HG03139 (cell line): ENCODE measurements at regions not wholly inside any gene's neighbourhood (a gene's known extent, or its start where the extent isn't known, plus 50 kb on each side); places are given as distances from the start of the nearest gene placed in this dataset.

Source experiments
- ATAC-seq: cut with Tn5 transposase; IDR thresholded peaks from one replicate; pipeline ENCODE4 v1.9.1; 2021; ENCODE audit not compliant: unreplicated experiment

DNA sequence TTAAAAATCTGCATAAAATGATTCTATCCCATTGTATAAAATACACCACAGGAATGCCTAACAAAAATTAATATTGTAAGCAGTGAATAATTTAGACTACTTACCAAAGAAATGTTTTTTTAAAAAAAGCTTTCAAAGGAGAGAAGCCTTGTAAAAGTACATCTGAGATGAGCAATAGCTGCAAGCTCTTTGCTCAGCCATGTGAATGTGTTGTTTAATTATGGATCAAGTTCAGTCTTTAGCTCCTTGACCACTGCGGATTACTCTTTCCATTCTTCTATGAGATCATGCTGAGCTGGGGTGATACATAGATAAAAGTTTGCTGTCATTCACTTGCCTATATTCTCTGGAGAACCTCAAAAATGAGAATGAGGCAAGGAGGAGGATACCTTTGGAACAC, 782.4 kb upstream of the ZNF608 start:
- no peak for ATAC-seq

DNA sequence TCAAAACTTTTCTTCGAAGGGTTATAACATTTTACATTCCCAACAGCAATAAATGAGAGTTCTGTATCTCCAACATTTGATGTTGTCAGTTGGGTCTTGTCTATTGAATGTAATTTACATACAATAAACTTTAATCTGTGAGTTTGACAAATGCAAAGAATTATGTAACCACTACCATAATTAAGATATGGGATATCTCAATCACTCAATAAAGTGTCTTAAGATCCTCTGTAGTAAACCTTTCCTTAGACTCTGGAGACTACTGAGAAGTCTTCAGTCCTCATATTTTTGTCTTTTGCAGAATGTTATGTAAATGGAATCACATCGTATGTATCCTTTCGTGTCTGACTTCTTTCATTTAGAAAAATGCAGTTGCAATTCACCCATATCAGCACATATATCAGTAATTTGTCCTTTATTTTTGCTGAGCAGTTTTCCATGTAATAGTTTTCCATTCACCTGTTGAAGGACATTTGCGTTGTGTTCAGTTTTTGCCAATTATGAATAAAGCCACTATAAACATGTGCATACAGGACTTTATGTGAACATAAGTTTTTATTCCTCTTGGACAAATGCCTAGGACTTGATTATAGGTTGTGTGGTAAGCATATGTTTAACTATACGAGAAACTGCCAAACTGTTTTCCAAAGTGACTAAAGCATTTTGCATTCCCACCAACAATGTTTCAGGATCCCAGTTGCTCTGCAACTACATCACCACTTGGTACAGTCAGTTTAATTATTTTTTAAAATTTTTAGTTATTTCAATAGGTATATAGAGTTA, 784.6 kb upstream of the ZNF608 start:
- ATAC-seq, result no peak

DNA sequence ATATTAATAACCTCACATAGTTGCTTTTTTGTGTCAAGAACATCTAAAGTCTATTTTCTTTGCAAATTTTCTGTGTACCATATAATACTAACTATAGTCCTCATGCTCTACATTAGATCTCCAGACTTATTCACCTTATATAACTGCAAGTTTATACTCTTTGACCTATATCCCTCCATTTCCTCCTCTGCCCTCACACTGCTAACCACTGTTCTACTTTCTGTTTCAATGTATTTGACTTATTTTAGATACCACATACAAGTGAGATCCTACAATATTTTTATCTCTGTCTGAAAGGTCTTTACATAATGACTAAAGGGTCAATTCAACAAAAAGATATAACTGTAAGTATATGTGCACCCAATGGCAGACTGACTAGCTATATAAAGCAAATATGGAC, 789.7 kb upstream of the ZNF608 start:
- ATAC-seq, result no peak

DNA sequence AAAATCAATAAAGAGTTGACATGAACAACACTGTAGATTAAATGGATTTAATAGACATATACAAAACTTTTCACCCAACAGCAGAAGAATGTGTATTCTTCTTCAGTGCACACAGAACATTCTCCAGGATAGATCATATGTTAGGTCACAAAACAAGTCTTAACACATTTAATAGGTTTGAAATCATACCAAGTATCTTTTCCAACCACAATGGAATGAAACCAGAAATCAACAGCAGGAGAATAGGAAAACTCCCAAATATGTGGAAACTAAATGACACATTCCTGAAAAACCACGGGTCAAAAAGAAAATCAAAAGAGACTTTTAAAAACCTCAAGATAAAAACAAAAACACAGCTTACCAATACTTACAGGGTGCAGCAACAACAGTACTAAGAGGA, 790.1 kb upstream of the ZNF608 start:
- ATAC-seq, result no peak

DNA sequence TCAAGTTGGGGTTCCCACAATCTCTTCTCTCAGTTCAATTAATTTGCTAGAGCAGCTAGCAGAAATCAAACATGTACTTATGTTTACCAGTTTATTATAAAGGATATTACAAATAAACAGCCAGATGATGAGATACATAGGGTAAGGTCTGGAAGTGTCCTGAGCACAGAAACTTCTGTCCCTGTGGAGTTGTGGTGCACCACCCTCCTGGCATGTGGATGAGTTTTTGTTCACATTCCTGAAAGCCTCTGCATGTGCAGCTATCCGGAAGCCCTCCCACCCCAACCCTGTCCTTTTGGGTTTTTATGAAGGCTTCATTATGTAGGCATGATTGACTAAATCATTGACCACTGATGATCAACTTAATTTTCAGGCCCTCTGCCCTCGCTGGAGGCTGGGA, 791.2 kb upstream of the ZNF608 start:
- ATAC-seq, result no peak

DNA sequence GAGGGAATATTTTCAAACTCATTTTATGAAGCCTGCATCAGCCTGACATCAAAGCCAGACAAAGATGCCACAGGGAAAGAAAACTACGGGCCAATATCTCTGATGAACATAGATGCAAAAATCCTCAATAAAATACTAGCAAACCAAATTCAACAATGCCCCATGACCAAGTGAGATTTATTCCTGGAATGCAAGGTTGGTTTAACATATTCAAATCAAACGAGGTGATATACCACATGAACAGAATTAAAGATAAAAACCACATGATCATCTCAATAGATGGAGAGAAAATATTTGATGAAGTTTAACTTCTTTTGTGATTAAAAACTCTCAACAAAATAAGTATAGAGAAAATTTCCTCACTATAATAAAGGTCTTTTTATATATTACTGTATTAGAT, 792.0 kb upstream of the ZNF608 start:
- no peak for ATAC-seq

DNA sequence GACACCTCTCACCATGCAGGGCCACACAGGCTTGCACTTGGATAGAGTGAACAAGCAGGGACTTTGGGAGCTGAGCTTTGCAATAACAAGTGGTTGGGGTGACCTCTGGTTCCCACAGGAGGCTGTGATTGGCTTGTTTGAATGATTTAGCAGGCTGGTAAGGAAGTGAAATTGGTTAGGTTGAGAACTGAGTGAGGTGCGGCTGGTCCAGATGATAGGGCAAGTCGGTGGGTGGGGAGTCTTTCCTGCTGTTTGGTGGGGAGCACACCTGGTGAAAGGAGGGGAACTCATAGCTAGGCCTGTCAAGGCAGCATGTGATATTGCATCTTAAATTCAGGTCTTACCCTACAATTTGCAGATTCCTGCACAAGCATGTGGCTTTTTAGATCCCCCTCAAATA, 794.6 kb upstream of the ZNF608 start:
- ATAC-seq, result no peak

DNA sequence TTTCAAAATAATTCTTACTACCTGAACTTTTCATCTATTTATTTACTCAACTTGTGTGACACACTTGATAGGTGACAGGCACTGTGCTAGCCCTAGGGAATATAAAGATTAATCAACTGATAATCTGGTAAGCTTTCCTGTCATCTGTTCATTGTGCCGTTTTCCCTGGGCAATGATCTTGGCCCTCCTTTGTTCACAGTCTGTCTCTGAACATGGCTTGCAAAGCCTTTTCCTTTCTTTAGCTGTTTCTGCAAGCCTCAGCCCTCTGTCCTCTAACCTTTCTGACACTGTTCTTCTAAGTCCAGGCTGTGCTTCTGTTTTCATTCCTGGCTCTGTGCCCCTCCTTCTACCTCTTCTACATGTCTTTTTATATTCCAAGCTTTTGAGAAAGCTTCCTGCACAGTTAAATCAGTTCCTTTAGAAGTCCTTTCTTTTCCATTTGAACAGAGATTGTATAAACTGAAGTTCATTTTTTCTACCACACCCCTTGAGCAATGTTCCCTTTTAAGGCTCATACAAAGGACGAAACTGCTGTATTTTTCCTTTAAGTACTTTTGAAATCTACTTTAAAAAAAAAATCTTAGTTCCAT, 803.0 kb upstream of the ZNF608 start:
- no peak for ATAC-seq

DNA sequence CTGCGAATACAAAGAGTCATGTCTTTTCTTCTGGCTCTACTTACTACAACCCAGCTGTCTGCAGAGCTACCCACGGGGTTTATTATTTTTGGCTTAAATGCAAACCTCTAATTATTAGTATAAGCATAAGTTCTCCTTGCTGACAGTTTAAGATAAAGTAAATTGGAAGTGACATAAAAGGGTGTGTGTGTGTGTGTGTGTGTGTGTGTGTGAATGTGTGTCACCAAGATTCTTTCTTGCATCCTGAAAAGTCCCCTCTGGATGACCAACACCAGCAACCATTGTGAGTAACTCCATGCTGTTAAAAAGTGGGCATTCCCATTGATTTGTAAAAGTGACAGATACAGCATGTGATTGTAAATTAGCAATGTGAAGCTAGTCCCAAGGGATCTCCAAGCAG, 803.8 kb upstream of the ZNF608 start:
- no peak for ATAC-seq

DNA sequence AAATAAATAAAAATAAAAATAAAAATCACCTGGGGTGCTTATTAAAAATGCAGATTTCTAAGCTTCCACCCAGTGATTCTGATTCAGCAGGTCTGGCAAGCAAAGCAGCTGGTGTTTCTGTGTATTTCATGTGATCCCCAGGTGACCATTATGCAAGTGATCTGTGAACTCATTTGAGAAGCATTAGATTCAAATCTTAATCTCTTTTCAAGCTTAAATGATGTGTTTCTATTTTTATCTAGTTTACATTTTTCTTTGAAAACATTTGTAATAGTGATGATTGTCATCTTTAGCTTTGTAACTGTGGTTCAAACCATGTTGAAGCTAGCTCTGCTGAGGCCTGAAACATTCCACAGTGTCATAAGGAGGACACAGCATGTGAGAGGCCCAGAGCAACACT, 804.8 kb upstream of the ZNF608 start:
- ATAC-seq, result no peak

DNA sequence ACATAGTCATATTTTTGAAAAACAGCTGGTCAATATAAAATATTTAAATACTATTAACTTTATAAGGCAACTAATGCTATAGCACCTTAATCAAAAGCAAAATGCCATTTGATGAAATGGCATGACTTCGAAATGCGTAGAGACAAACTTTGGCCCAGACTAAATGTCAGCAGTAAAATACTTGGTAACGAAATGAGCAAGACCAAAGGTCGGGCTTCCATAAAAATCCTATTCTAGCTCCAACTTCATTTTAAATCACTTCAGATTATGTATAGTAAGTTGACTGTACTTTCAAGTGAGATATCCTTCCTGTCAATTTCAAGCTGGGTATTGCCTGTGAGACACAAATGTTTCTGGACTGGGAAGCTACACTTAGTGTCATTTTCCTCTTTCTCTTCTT, 805.4 kb upstream of the ZNF608 start:
- no peak for ATAC-seq

DNA sequence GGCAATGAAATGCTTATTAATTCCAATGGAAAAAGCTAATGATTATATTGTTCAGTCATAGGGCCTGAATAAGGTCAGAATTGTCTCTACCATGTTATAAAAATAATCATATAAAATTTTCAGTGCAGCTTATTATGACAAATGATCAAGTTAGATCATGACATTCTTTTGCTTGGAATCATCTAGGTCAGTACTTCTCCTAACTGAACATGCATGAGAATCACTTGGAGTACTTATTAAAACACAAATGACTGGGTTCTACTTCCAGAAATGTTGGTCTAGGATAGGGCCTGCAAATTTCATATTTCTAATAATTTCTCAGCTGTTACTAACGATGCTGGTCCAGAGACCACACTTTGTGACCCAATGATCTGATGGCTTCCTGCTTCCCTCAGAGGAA, 806.0 kb upstream of the ZNF608 start:
- ATAC-seq, result no peak

DNA sequence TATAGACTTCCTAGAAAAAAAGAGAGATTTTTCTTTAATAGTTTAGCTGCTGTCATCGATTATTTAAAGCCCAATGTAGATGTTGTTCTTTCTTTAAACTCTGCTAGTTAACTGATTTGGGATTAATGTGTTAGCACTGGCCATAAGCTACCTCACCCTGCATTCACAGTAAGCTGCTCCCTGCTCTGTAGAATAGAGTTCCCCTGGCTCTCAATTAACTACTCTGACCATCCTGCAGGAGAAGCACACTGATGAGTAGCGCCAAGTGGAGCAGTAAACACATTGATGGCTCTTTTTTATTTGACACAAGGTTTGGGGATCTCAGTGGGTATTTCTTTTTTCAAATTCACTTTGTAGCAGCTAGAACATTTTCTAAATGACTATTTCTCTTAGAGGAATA, 807.9 kb upstream of the ZNF608 start:
- ATAC-seq, result no peak

DNA sequence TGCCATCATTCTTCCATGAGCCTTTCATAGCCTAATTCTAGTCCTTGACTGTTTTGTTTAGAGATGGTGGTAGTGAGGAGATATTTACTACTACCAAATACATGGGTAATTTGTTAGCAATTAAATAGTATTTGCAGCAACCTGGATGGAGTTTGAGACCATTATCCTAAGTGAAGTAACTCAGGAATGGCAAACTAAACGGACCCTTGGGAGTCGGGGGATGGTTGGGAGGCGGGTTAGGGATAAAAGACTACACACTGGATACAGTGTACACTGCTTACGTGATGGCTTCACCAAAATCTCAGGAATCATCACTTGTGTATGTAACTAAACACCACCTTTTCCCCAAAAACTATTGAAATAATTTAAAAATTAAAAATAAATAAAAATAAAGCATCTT, 809.2 kb upstream of the ZNF608 start:
- ATAC-seq, result no peak

DNA sequence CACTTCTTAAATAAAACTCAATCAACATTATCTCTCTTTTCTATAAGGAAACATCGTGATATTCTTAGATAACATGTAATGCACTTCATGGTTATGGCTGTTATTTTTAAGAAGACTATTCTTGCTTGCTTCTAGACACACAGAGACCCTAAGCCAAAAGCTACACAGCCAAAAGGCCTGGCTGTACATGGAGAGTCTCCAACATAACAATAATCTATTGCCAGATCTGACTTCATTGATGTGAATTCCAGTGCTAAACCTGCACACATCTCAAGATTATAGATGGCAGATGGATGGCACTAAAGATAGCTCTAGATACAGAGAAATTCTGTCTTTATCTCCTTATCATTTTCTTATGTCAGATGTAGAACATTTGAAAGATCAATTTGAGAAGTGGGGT, 811.6 kb upstream of the ZNF608 start:
- no peak for ATAC-seq

DNA sequence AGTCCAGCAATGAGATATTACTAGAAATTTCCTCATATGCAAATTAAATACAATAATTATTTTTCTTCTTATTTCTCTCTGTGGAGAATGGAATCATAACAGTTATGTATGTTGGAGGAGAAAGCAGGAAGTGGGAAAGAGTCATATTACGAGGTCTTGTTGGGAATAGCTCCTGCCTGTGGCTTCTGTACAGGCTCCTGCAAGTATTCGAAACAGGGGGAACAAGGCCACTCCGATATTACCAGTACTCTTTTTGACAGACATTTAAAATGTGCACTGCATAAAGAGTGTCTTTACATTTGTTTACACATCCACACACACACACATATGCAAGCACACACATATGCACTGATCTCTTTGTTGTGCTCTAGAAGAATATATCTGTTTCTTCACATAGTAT, 812.0 kb upstream of the ZNF608 start:
- no peak for ATAC-seq

DNA sequence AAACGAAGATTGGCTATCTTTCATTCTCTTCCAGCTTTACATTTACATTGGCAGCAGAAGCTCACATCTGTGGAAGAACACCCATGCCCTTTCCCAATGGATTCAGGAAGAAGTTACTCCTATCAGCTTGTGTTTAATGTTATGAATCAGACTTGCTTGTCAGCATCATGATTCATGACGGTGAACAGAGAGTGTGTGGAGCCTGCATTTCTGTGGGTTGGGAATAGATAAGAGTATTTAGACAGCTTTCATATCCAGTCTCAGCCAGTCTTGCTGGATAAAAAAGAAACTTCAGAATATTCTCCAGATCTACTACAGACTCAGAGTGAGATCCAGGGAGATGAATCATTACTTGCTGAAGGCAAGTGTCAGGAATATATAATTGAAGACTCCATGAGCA, 812.9 kb upstream of the ZNF608 start:
- no peak for ATAC-seq

DNA sequence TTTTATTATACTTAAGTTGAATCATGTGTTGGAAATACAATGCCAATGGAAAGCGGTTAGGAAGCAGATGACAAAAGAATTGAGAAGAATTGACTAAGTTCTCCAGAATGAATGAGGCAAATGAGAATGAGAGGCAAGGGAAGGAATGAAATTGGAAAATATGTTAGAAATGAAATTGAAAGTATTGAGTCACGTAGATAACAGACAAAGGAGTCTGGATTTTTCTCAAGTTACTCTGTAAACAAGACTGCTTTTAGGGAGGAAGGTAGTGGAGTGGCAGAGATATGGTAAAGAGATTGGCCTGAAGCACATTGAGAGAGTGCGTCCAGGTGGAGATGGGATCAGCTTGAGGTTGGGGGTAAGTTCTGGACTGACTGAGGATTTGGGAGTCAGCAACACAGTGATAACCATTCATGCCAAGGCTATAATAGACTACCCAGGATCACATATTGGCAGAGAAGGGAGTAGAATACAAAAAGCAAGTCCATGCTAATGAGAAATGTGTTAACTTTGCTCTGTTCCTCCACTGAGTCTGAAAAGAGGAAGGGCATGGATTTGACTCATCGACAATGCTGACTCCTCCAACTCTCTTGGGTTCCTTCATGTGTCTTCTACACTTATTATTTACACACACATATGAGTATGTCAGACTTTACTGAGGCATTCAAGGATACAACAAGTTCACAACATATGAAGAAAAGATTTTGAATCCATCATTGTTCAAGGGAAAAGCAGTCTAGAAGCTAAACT, 814.2 kb upstream of the ZNF608 start:
- no peak for ATAC-seq

DNA sequence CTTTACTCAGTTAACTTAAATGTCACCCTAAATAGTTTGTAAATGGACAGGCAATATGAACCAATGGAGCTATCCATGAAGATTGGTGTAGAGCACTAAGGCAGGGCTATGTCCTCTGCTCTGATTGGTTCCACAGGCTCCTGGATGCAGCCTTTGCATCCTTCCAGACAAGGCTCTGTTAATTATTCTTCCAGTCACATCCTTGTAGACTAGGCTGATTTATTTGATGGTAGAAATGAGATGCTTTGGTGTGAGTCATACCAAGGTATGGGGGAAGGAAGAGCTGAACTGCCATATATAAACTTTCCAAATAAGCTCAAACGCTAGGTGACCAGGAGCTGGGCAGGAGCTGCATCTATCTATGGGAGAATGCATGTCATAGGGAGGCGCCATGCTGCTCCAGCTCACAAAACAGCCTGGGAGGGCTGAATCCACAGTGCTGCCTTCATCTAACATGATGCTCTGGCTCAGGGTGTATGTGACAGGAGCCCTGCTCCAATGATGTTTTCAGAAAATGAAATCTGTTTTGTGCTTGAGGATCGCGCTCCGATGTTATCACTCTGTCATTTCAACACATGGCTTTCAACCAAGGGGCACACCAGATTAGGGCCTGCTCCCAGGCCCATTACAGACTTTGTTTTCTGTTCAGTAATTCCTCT, 818.0 kb upstream of the ZNF608 start:
- no peak for ATAC-seq

DNA sequence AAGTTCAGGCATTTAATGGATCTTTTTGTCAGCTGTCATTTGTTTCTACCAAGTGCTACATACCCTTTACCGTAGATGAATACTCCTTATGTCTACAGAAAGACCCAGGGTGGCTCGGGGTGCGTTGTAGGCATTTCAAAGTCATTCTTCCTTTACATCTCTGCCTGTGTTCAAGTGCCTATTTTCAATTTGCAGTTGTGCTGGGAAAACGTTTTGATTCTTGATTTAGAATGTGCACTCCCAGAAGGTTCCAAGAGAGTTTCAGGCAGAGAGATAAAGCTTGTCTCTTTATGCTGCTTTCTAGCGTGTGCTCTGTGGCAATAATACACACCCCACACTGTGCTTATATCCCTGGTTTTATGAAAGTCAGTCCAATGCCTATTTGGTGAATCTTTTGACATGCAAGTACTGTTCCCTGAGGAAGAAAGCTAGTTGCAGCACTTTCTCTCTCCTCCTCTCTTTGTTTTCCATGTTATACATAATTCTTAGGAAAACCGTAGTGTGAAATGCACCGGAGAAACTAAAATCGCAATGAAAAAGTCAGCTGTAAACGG, 828.1 kb upstream of the ZNF608 start:
- ATAC-seq, result no peak

DNA sequence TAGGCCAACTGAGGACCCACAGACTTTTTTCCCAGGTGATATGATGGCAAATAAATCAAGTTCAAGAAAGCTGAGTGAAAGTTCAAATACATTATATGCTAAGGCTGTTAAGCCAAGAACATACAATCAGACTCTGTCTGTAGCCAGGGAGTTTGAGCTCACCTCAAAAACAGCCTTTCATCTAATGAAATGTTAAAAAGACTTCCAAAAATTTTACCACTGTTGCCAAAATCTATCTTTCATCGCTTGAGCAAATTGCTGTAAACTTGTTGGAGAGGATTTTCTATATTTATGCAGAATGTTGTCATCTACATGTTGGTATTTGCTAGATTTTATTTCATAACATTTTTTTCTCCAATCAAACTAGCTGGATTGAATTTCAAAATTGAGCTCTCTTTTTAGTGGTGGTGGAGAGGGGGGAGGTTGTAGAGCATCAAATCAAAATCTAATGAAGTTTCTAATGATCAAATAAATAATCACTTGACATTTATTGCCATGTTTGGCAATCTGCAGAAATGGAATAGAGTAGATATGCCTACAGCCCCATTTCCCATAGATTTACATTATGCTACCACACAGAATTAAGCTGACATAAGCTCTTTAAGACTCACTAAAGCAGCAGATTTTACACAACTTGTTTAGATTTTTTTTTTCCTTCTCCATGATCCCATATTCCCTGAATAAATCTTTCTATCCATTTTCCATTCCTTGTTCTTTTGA, 828.9 kb upstream of the ZNF608 start:
- no peak for ATAC-seq
